ENCODE measurements at regions not wholly inside any gene's neighbourhood (a gene's known extent, or its start where the extent isn't known, plus 50 kb on each side); places are given as distances from the start of the nearest gene placed in this dataset.
"Not testable (repeated sequence)": the region's sequence is repeated elsewhere in the genome, so short reads cannot be mapped to it uniquely, and the experiment has no call there.

- no peak for DNase-seq (ENCODE audit: low read depth)
These were observed 1672.0 kb downstream of the SLITRK5 start for GRCh38 chr13:89343165-89343564.

- DNase-seq (ENCODE audit: low read depth): no peak
These were observed 1681.2 kb downstream of the SLITRK5 start for GRCh38 chr13:89352384-89352783.

- DNase-seq (ENCODE audit: low read depth): no peak
These were observed 1690.7 kb downstream of the SLITRK5 start for GRCh38 chr13:89361909-89362308.

GRCh38 chr13:89363144-89363543 lies 1692.0 kb downstream of the SLITRK5 start:
- no peak for DNase-seq (ENCODE audit: low read depth)

- DNase-seq (ENCODE audit: low read depth): no peak
These were observed 1701.0 kb downstream of the SLITRK5 start for GRCh38 chr13:89372193-89372592.

- peak; percentile 11 for DNase-seq (ENCODE audit: low read depth)
These were observed 1704.7 kb downstream of the SLITRK5 start for GRCh38 chr13:89375839-89376238.

GRCh38 chr13:89380101-89380500 lies 1708.9 kb downstream of the SLITRK5 start:
- no peak for DNase-seq (ENCODE audit: low read depth)

- DNase-seq (ENCODE audit: low read depth): no peak
These were observed 1711.8 kb downstream of the SLITRK5 start for GRCh38 chr13:89382981-89383380.

- DNase-seq (ENCODE audit: low read depth): no peak
These were observed 1712.7 kb downstream of the SLITRK5 start for GRCh38 chr13:89383891-89384290.

GRCh38 chr13:89393758-89394304 lies 1722.7 kb downstream of the SLITRK5 start:
- DNase-seq (ENCODE audit: low read depth): no peak

- DNase-seq (ENCODE audit: low read depth): peak; percentile 37
These were observed 1730.1 kb downstream of the SLITRK5 start for GRCh38 chr13:89401264-89401675.

GRCh38 chr13:89402211-89402610 lies 1731.0 kb downstream of the SLITRK5 start:
- DNase-seq (ENCODE audit: low read depth): no peak

- DNase-seq (ENCODE audit: low read depth): not testable (repeated sequence)
These were observed 1734.9 kb downstream of the SLITRK5 start for GRCh38 chr13:89406096-89406495.

- no peak for DNase-seq (ENCODE audit: low read depth)
These were observed 1736.2 kb downstream of the SLITRK5 start for GRCh38 chr13:89407357-89407756.

GRCh38 chr13:89432997-89433396 lies 1761.8 kb downstream of the SLITRK5 start:
- no peak for DNase-seq (ENCODE audit: low read depth)

- not testable (repeated sequence) for DNase-seq (ENCODE audit: low read depth)
These were observed 1763.5 kb downstream of the SLITRK5 start for GRCh38 chr13:89434624-89435023.

GRCh38 chr13:89454681-89455080 lies 1783.5 kb downstream of the SLITRK5 start:
- DNase-seq (ENCODE audit: low read depth): no peak

GRCh38 chr13:89455225-89455624 lies 1784.1 kb downstream of the SLITRK5 start:
- DNase-seq (ENCODE audit: low read depth): no peak

- no peak for DNase-seq (ENCODE audit: low read depth)
These were observed 1784.6 kb downstream of the SLITRK5 start for GRCh38 chr13:89455741-89456140.

GRCh38 chr13:89457977-89458376 lies 1786.8 kb downstream of the SLITRK5 start:
- DNase-seq (ENCODE audit: low read depth): peak; percentile 64

GRCh38 chr13:89458456-89458855 lies 1787.3 kb downstream of the SLITRK5 start:
- DNase-seq (ENCODE audit: low read depth): no peak

- not testable (repeated sequence) for DNase-seq (ENCODE audit: low read depth)
These were observed 1789.7 kb downstream of the SLITRK5 start for GRCh38 chr13:89460895-89461294.

GRCh38 chr13:89465366-89465765 lies 1794.2 kb downstream of the SLITRK5 start:
- peak; percentile 14 for DNase-seq (ENCODE audit: low read depth)

- no peak for DNase-seq (ENCODE audit: low read depth)
These were observed 1796.9 kb downstream of the SLITRK5 start for GRCh38 chr13:89468081-89468480.

GRCh38 chr13:89470901-89471300 lies 1799.7 kb downstream of the SLITRK5 start:
- DNase-seq (ENCODE audit: low read depth): no peak

All from HS-5 (cell line).